ENCODE measurements at regions not wholly inside any gene's neighbourhood (a gene's known extent, or its start where the extent isn't known, plus 50 kb on each side); places are given as distances from the start of the nearest gene placed in this dataset.

- POLR2A ChIA-PET = no interaction called here
Observed at GRCh38 chr9:11352612-11353011, 739.8 kb upstream of the PTPRD start.

GRCh38 chr9:11356067-11356466, 743.3 kb upstream of the PTPRD start:
- ATAC-seq (ENCODE audit: low read depth) (no peak), DNase-seq (no peak)
- H2AFZ ChIP-seq (ENCODE audit: insufficient read depth, low read depth, low read length, poor library complexity, severe bottlenecking) = no peak overlapping the region
- no peaks in the 10 kb centered on the region for H3K4me1 Mint-ChIP-seq
- no peaks in the 10 kb centered on the region for H3K27me3 ChIP-seq (replicated peaks in 1 of 4; ENCODE audit: control extremely low read depth in 1 of 4, control insufficient read depth in 3 of 4, insufficient read depth in 4 of 4, low read length in 3 of 4)
- CTCF ChIA-PET = no interaction called here
- no peaks in the 10 kb centered on the region for H3K36me3 ChIP-seq (replicated peaks in 1 of 2; ENCODE audit: control extremely low read depth in 1 of 2, control insufficient read depth in 1 of 2, extremely low read depth in 1 of 2, insufficient read depth in 2 of 2, low read length in 1 of 2)
- no peaks in the 10 kb centered on the region for H3K27me3 Mint-ChIP-seq
- no peaks in the 10 kb centered on the region for H3K9me3 Mint-ChIP-seq (ENCODE audit: insufficient read depth)
- POLR2A ChIA-PET = no interaction called here
- no peak overlapping the region for H3K4me3 Mint-ChIP-seq
- no peaks in the 10 kb centered on the region for H3K79me2 ChIP-seq (ENCODE audit: control insufficient read depth, insufficient read depth, low read length)
- no peak overlapping the region for H3K4me3 ChIP-seq (ENCODE audit: control extremely low read depth in 1 of 5, extremely low read depth in 1 of 5, insufficient read depth in 1 of 5, low read depth in 2 of 5, low read length in 4 of 5)
- H3K4me1 ChIP-seq (ENCODE audit: control insufficient read depth in 2 of 2, insufficient read depth in 2 of 2, low read length in 2 of 2) = no peaks in the 10 kb centered on the region
- no peak for TF ChIP-seq EZH2 (IDR thresholded peaks at IDR 0.05; ENCODE audit: borderline replicate concordance, insufficient read depth, low read depth, low read length, poor library complexity, severe bottlenecking)
- no peak for TF ChIP-seq CTCF (IDR thresholded peaks at IDR 0.05)
- H3K9me3 ChIP-seq (ENCODE audit: control extremely low read depth in 1 of 3, control insufficient read depth in 2 of 3, insufficient read depth in 1 of 3, low read length in 2 of 3) = no peaks in the 10 kb centered on the region
- H3K9ac ChIP-seq (ENCODE audit: low read length) = no peak overlapping the region
- H4K20me1 ChIP-seq (ENCODE audit: control insufficient read depth, insufficient read depth, low read length, poor library complexity, severe bottlenecking) = no peaks in the 10 kb centered on the region
- no peak overlapping the region for H3K27ac Mint-ChIP-seq
- no peak overlapping the region for H3K4me2 ChIP-seq (replicated peaks; ENCODE audit: low read depth, low read length, poor library complexity, severe bottlenecking)
- H3K27ac ChIP-seq (ENCODE audit: low read length in 2 of 2) = no peak overlapping the region
- intact Hi-C loops (cut with micrococcal nuclease) = no loop called here

More at GRCh38 chr9:11352612-11353011, 739.8 kb upstream of the PTPRD start:
- Mint-ChIP-seq H3K27ac (no peak overlapping the region), H3K4me3 (no peak overlapping the region), H3K9me3 (ENCODE audit: insufficient read depth) (no peaks in the 10 kb centered on the region), H3K27me3 (no peaks in the 10 kb centered on the region), H3K4me1 (no peaks in the 10 kb centered on the region)
- no peak overlapping the region for H3K4me2 ChIP-seq (replicated peaks; ENCODE audit: low read depth, low read length, poor library complexity, severe bottlenecking)
- H3K4me1 ChIP-seq (ENCODE audit: control insufficient read depth in 2 of 2, insufficient read depth in 2 of 2, low read length in 2 of 2) = no peaks in the 10 kb centered on the region
- intact Hi-C loops (cut with micrococcal nuclease) = no loop called here
- H3K36me3 ChIP-seq (replicated peaks in 1 of 2; ENCODE audit: control extremely low read depth in 1 of 2, control insufficient read depth in 1 of 2, extremely low read depth in 1 of 2, insufficient read depth in 2 of 2, low read length in 1 of 2) = no peaks in the 10 kb centered on the region
- H3K9me3 ChIP-seq (ENCODE audit: control extremely low read depth in 1 of 3, control insufficient read depth in 2 of 3, insufficient read depth in 1 of 3, low read length in 2 of 3) = peaks cover 0 to 9% (median 3%) of the 10 kb centered on the region in 3 donors
- no peak overlapping the region for H3K4me3 ChIP-seq (ENCODE audit: control extremely low read depth in 1 of 5, extremely low read depth in 1 of 5, insufficient read depth in 1 of 5, low read depth in 2 of 5, low read length in 4 of 5)
- H3K9ac ChIP-seq (ENCODE audit: low read length) = no peak overlapping the region
- H3K27ac ChIP-seq (ENCODE audit: low read length in 2 of 2) = no peak overlapping the region
- DNase-seq (no peak), ATAC-seq (ENCODE audit: low read depth) (no peak)
- TF ChIP-seq EZH2 (IDR thresholded peaks at IDR 0.05; ENCODE audit: borderline replicate concordance, insufficient read depth, low read depth, low read length, poor library complexity, severe bottlenecking) (no peak), CTCF (IDR thresholded peaks at IDR 0.05) (no peak)
- CTCF ChIA-PET = no interaction called here
- H3K27me3 ChIP-seq (replicated peaks in 1 of 4; ENCODE audit: control extremely low read depth in 1 of 4, control insufficient read depth in 3 of 4, insufficient read depth in 4 of 4, low read length in 3 of 4) = no peaks in the 10 kb centered on the region
- no peak overlapping the region for H2AFZ ChIP-seq (ENCODE audit: insufficient read depth, low read depth, low read length, poor library complexity, severe bottlenecking)
- no peaks in the 10 kb centered on the region for H3K79me2 ChIP-seq (ENCODE audit: control insufficient read depth, insufficient read depth, low read length)
- no peaks in the 10 kb centered on the region for H4K20me1 ChIP-seq (ENCODE audit: control insufficient read depth, insufficient read depth, low read length, poor library complexity, severe bottlenecking)
- no CpG with 5 or more reads among the region's 2 CpGs for WGBS (ENCODE audit: insufficient coverage)

All from B cell (primary cell).